B cell (primary cell): ENCODE measurements at regions not wholly inside any gene's neighbourhood (a gene's known extent, or its start where the extent isn't known, plus 50 kb on each side); places are given as distances from the start of the nearest gene placed in this dataset.

Experiments
- ATAC-seq: fragments of 200-7000 bp; cut with Tn5 transposase; one replicate; pipeline ENCODE4 v1.10.0; 2021; ENCODE audit warnings: low read depth, mild to moderate bottlenecking, moderate number of reproducible peaks, moderate library complexity
- CTCF ChIA-PET: fragments of 350-600 bp; sonication (Branson Sonifier 250); formaldehyde crosslinking; loops from one replicate; lab custom pipeline; 2021; ENCODE audit warnings: antibody characterized with exemption, inconsistent platforms; lab: Charles Lee
- POLR2A ChIA-PET: fragments of 350-600 bp; sonication (Branson Sonifier 250); formaldehyde crosslinking; loops from one replicate; lab custom pipeline; 2021; ENCODE audit warnings: antibody characterized with exemption; lab: Charles Lee
- DNase-seq: peaks from one replicate; pipeline ENCODE4 v3.0.0; 2013
- H2AFZ ChIP-seq: 2 replicates; pipeline ENCODE4 v1.6.1; 2012; ENCODE audit warnings: mild to moderate bottlenecking, low read depth, low read length; ENCODE audit not compliant: insufficient read depth, poor library complexity, severe bottlenecking
- H3K27ac ChIP-seq, 2 donors: 1 replicate in 1 of 2; 2 replicates in 1 of 2; pipeline ENCODE4 v1.5.1; 2012 to 2013; ENCODE audit warnings: low read length in 2 of 2, mild to moderate bottlenecking in 2 of 2, moderate library complexity in 1 of 2
- H3K27me3 ChIP-seq, 4 experiments: fragments of 200-600 bp in 1 of 4; sonication (generic) in 1 of 4; replicated peaks in 1 of 4; 1 replicate in 2 of 4; 2 replicates in 2 of 4; pipeline versions ENCODE4 v1.6.1 to v1.7.0; 2013 to 2016; ENCODE audit warnings: low read length in 3 of 4, mild to moderate bottlenecking in 2 of 4, mixed read lengths in 1 of 4, moderate library complexity in 1 of 4; ENCODE audit not compliant: insufficient read depth in 4 of 4, control insufficient read depth in 3 of 4; ENCODE audit errors: control extremely low read depth in 1 of 4
- H3K36me3 ChIP-seq, 2 experiments: replicated peaks in 1 of 2; 1 replicate in 1 of 2; 2 replicates in 1 of 2; pipeline versions ENCODE4 v1.6.1 to v1.7.1; 2013; ENCODE audit warnings: low read length in 1 of 2; ENCODE audit not compliant: insufficient read depth in 2 of 2, control insufficient read depth in 1 of 2; ENCODE audit errors: control extremely low read depth in 1 of 2, extremely low read depth in 1 of 2
- H3K4me1 ChIP-seq, 2 donors: fragments of 200-600 bp in 1 of 2; sonication (generic) in 1 of 2; 1 replicate in 1 of 2; 2 replicates in 1 of 2; pipeline versions ENCODE4 v1.5.1 to v1.6.1; 2013 to 2017; ENCODE audit warnings: low read length in 2 of 2; ENCODE audit not compliant: control insufficient read depth in 2 of 2, insufficient read depth in 2 of 2
- H3K4me2 ChIP-seq: replicated peaks from 2 replicates; pipeline ENCODE3; 2012; ENCODE audit warnings: mild to moderate bottlenecking, low read depth, low read length; ENCODE audit not compliant: poor library complexity, severe bottlenecking
- H3K4me3 ChIP-seq, 5 experiments: fragments of 200-600 bp in 1 of 5; sonication (generic) in 1 of 5; 1 replicate in 3 of 5; 2 replicates in 2 of 5; pipeline versions ENCODE4 v1.5.1 to v1.7.0; 2011 to 2016; ENCODE audit warnings: low read length in 4 of 5, mild to moderate bottlenecking in 4 of 5, low read depth in 2 of 5, control low read depth in 1 of 5, moderate library complexity in 1 of 5; ENCODE audit not compliant: insufficient read depth in 1 of 5; ENCODE audit errors: control extremely low read depth in 1 of 5, extremely low read depth in 1 of 5
- H3K79me2 ChIP-seq: fragments of 200-600 bp; sonication (generic); one replicate; pipeline ENCODE4 v1.6.0; 2016; ENCODE audit warnings: low read length; ENCODE audit not compliant: control insufficient read depth, insufficient read depth
- H3K9ac ChIP-seq: fragments of 200-600 bp; sonication (generic); 2 replicates; pipeline ENCODE4 v1.6.1; 2017; ENCODE audit warnings: mild to moderate bottlenecking, low read length, moderate library complexity
- H3K9me3 ChIP-seq, 3 donors: one replicate each; pipeline versions ENCODE4 v1.6.1 to v1.7.1; 2013; ENCODE audit warnings: low read length in 2 of 3; ENCODE audit not compliant: control insufficient read depth in 2 of 3, insufficient read depth in 1 of 3; ENCODE audit errors: control extremely low read depth in 1 of 3
- H4K20me1 ChIP-seq: 2 replicates; pipeline ENCODE4 v1.6.0; 2012; ENCODE audit warnings: mild to moderate bottlenecking, low read length; ENCODE audit not compliant: insufficient read depth, control insufficient read depth, poor library complexity, severe bottlenecking
- H3K27ac Mint-ChIP-seq: one replicate; pipeline ENCODE4 v1.8.0; 2021; ENCODE audit warnings: mixed read lengths
- H3K27me3 Mint-ChIP-seq: one replicate; pipeline ENCODE4 v1.8.0; 2021; ENCODE audit warnings: mixed read lengths
- H3K4me1 Mint-ChIP-seq: one replicate; pipeline ENCODE4 v1.8.0; 2021; ENCODE audit warnings: mixed read lengths
- H3K4me3 Mint-ChIP-seq: one replicate; pipeline ENCODE4 v1.8.0; 2021; ENCODE audit warnings: mixed read lengths
- H3K9me3 Mint-ChIP-seq: one replicate; pipeline ENCODE4 v1.8.0; 2022; ENCODE audit warnings: mixed read lengths; ENCODE audit not compliant: insufficient read depth
- CTCF ChIP-seq: fragments of 200-600 bp; IDR thresholded peaks from one replicate; pipeline ENCODE4 v1.8.0; 2022; ENCODE audit warnings: antibody characterized with exemption, mild to moderate bottlenecking
- EZH2 ChIP-seq: IDR thresholded peaks from 2 replicates; pipeline ENCODE4 v1.6.1; 2012; ENCODE audit warnings: borderline replicate concordance, low read depth, mild to moderate bottlenecking, moderate library complexity, low read length; ENCODE audit not compliant: insufficient read depth, poor library complexity, severe bottlenecking
- WGBS: methylation state at CpG from one replicate; pipeline ENCODE4 v1.1.5; 2013; ENCODE audit warnings: missing lambda C conversion rate; ENCODE audit not compliant: insufficient coverage; 5-methylcytosine and 5-hydroxymethylcytosine counted together
- intact Hi-C: fragments of 100-400 bp; cut with micrococcal nuclease; formaldehyde crosslinking; loops from one replicate; pipeline ENCODE4 v1.10.0; 2022

GRCh38 chr5:118243068-118243467 is 745.3 kb downstream of the DTWD2 start:
- Mint-ChIP-seq H3K27ac (no peak overlapping the region), H3K4me3 (no peak overlapping the region), H3K27me3 (no peaks in the 10 kb centered on the region), H3K9me3 (peaks cover 3% of the 10 kb centered on the region), H3K4me1 (no peaks in the 10 kb centered on the region)
- ChIA-PET POLR2A (no interaction called here), CTCF (no interaction called here)
- Histone ChIP-seq H3K9me3 (peaks cover 0 to 10% (median 2%) of the 10 kb centered on the region in 3 donors), H3K27ac (no peak overlapping the region), H3K79me2 (no peaks in the 10 kb centered on the region), H3K4me3 (no peak overlapping the region), H3K27me3 (no peaks in the 10 kb centered on the region), H3K4me1 (no peaks in the 10 kb centered on the region), H3K9ac (no peak overlapping the region), H2AFZ (no peak overlapping the region), H4K20me1 (no peaks in the 10 kb centered on the region), H3K36me3 (no peaks in the 10 kb centered on the region), H3K4me2 (no peak overlapping the region)
- intact Hi-C loops, result no loop called here
- DNase-seq (no peak), ATAC-seq (no peak)
- TF ChIP-seq CTCF (no peak), EZH2 (no peak)

- Mint-ChIP-seq H3K4me1 (peaks cover 4% of the 10 kb centered on the region), H3K4me3 (no peak overlapping the region), H3K27ac (no peak overlapping the region), H3K9me3 (no peaks in the 10 kb centered on the region), H3K27me3 (no peaks in the 10 kb centered on the region)
- Histone ChIP-seq H3K9ac (no peak overlapping the region), H2AFZ (no peak overlapping the region), H4K20me1 (no peaks in the 10 kb centered on the region), H3K4me1 (no peaks in the 10 kb centered on the region), H3K79me2 (no peaks in the 10 kb centered on the region), H3K27ac (no peak overlapping the region), H3K9me3 (no peaks in the 10 kb centered on the region), H3K27me3 (no peaks in the 10 kb centered on the region), H3K4me3 (no peak overlapping the region), H3K36me3 (no peaks in the 10 kb centered on the region), H3K4me2 (no peak overlapping the region)
- DNase-seq (peak; percentile 12), ATAC-seq (no peak)
- CTCF ChIA-PET, result no interaction called here
- POLR2A ChIA-PET, result no interaction called here
- TF ChIP-seq EZH2 (no peak), CTCF (no peak)
- intact Hi-C loops, result no loop called here
- WGBS, result 44% methylated on average over 2 of the region's 2 CpGs
Observed at GRCh38 chr5:118236108-118236849, 752.1 kb downstream of the DTWD2 start.
